HEK293T (cell line): ENCODE measurements at regions not wholly inside any gene's neighbourhood (a gene's known extent, or its start where the extent isn't known, plus 50 kb on each side); places are given as distances from the start of the nearest gene placed in this dataset.

Experiments used
- CTCF ChIA-PET: fragments of 350-600 bp; formaldehyde crosslinking; extraction: SDS; loops from one replicate; lab custom pipeline; 2021; ENCODE audit warnings: antibody characterized with exemption, inconsistent platforms; lab: Yijun Ruan, JAX
- POLR2A ChIA-PET: fragments of 350-600 bp; formaldehyde crosslinking; extraction: SDS; loops from one replicate; lab custom pipeline; 2020; ENCODE audit warnings: antibody characterized with exemption, inconsistent platforms; lab: Yijun Ruan, JAX
- DNase-seq: peaks from one replicate; pipeline ENCODE4 v3.0.0; 2012; ENCODE audit warnings: mixed read lengths; ENCODE audit errors: extremely low spot score
- ARNT ChIP-seq: fragments of 450-650 bp; IDR thresholded peaks from 2 replicates; pipeline ENCODE4 v1.6.1; 2017; ENCODE audit warnings: mild to moderate bottlenecking
- BHLHE40 ChIP-seq: fragments of 450-650 bp; IDR thresholded peaks from 2 replicates; pipeline ENCODE4 v1.6.1; 2016; ENCODE audit warnings: mild to moderate bottlenecking, moderate library complexity, borderline replicate concordance
- CTBP1 ChIP-seq: fragments of 450-650 bp; IDR thresholded peaks from 2 replicates; pipeline ENCODE4 v1.6.1; 2016; ENCODE audit warnings: borderline replicate concordance
- ELF4 ChIP-seq: fragments of 450-650 bp; IDR thresholded peaks from 2 replicates; pipeline ENCODE4 v1.6.1; 2017; ENCODE audit warnings: antibody characterized with exemption
- FOXA1 ChIP-seq: fragments of 450-650 bp; IDR thresholded peaks from 2 replicates; pipeline ENCODE4 v1.6.1; 2016; ENCODE audit warnings: mild to moderate bottlenecking
- FOXK2 ChIP-seq: fragments of 450-650 bp; IDR thresholded peaks from 2 replicates; pipeline ENCODE4 v1.6.1; 2016; ENCODE audit warnings: mild to moderate bottlenecking
- FOXM1 ChIP-seq: fragments of 450-650 bp; IDR thresholded peaks from 2 replicates; pipeline ENCODE4 v1.6.1; 2017; ENCODE audit warnings: mild to moderate bottlenecking, borderline replicate concordance
- HDGF ChIP-seq: fragments of 450-650 bp; IDR thresholded peaks from 2 replicates; pipeline ENCODE4 v1.6.1; 2017; ENCODE audit warnings: antibody characterized with exemption, borderline replicate concordance
- L3MBTL2 ChIP-seq: fragments of 450-650 bp; conservative IDR thresholded peaks from 2 replicates; pipeline ENCODE4 v1.6.1; 2016; ENCODE audit warnings: mild to moderate bottlenecking
- LEF1 ChIP-seq: fragments of 450-650 bp; IDR thresholded peaks from 2 replicates; pipeline ENCODE4 v1.6.1; 2017; ENCODE audit warnings: mild to moderate bottlenecking, borderline replicate concordance
- NFRKB ChIP-seq: fragments of 450-650 bp; IDR thresholded peaks from 2 replicates; pipeline ENCODE4 v1.6.1; 2016; ENCODE audit warnings: mild to moderate bottlenecking, moderate library complexity
- PKNOX1 ChIP-seq: fragments of 450-650 bp; IDR thresholded peaks from 2 replicates; pipeline ENCODE4 v1.6.1; 2016
- SP1 ChIP-seq: fragments of 450-650 bp; IDR thresholded peaks from 2 replicates; pipeline ENCODE4 v1.6.1; 2017
- SUZ12 ChIP-seq: fragments of 450-650 bp; IDR thresholded peaks from 2 replicates; pipeline ENCODE4 v1.6.1; 2016; ENCODE audit warnings: mild to moderate bottlenecking
- TARDBP ChIP-seq: fragments of 450-650 bp; IDR thresholded peaks from 2 replicates; pipeline ENCODE4 v1.6.1; 2016
- ZNF384 ChIP-seq: fragments of 450-650 bp; IDR thresholded peaks from 2 replicates; pipeline ENCODE4 v1.6.1; 2016

GRCh38 chr11:115874843-115875242 is 370.6 kb upstream of the CADM1 start:
- POLR2A ChIA-PET, result no interaction called here
- TF ChIP-seq NFRKB, result no peak
- no peak for TF ChIP-seq HDGF
- TF ChIP-seq FOXM1, result no peak
- CTCF ChIA-PET, result no interaction called here
- DNase-seq, result no peak

GRCh38 chr11:115873813-115874212 is 369.6 kb upstream of the CADM1 start:
- ChIA-PET POLR2A (no interaction called here), CTCF (no interaction called here)
- TF ChIP-seq HDGF (no peak), SUZ12 (no peak), L3MBTL2 (no peak), FOXM1 (no peak), FOXA1 (no peak), CTBP1 (no peak), SP1 (no peak)
- no peak for DNase-seq

GRCh38 chr11:115872416-115872815 is 368.2 kb upstream of the CADM1 start:
- ChIA-PET CTCF (no interaction called here), POLR2A (no interaction called here)
- TF ChIP-seq LEF1, result no peak
- no peak for TF ChIP-seq CTBP1
- TF ChIP-seq BHLHE40, result no peak
- TF ChIP-seq SUZ12, result no peak
- TF ChIP-seq PKNOX1, result no peak
- no peak for TF ChIP-seq FOXK2
- TF ChIP-seq SP1, result no peak
- no peak for TF ChIP-seq ARNT
- no peak for TF ChIP-seq NFRKB
- TF ChIP-seq HDGF, result no peak
- TF ChIP-seq L3MBTL2, result no peak
- TF ChIP-seq FOXA1, result no peak
- TF ChIP-seq ELF4, result no peak
- no peak for TF ChIP-seq TARDBP
- TF ChIP-seq ZNF384, result no peak
- TF ChIP-seq FOXM1, result no peak
- no peak for DNase-seq

- DNase-seq, result no peak
- TF ChIP-seq ELF4, result no peak
- TF ChIP-seq SUZ12, result no peak
- no peak for TF ChIP-seq BHLHE40
- TF ChIP-seq NFRKB, result no peak
- no peak for TF ChIP-seq ZNF384
- no peak for TF ChIP-seq L3MBTL2
- TF ChIP-seq ARNT, result no peak
- no peak for TF ChIP-seq PKNOX1
- TF ChIP-seq CTBP1, result no peak
- TF ChIP-seq HDGF, result no peak
- TF ChIP-seq FOXA1, result no peak
- no peak for TF ChIP-seq LEF1
- no peak for TF ChIP-seq SP1
- TF ChIP-seq TARDBP, result no peak
- TF ChIP-seq FOXK2, result no peak
- no peak for TF ChIP-seq FOXM1
- ChIA-PET POLR2A (no interaction called here), CTCF (interaction anchor here (0.8 kb wide), 1 partner anchor 720 kb away, joined by 3 read pairs; no protein-coding TSS in a partner anchor)
Observed at GRCh38 chr11:115871161-115871760, 367.0 kb upstream of the CADM1 start.

- TF ChIP-seq SUZ12 (no peak), ARNT (no peak), HDGF (no peak), LEF1 (no peak), ELF4 (no peak), NFRKB (no peak), PKNOX1 (no peak), FOXM1 (no peak), FOXK2 (no peak), ZNF384 (no peak), L3MBTL2 (no peak), BHLHE40 (no peak)
- ChIA-PET CTCF (no interaction called here), POLR2A (no interaction called here)
- peak; percentile 70 for DNase-seq
Observed at GRCh38 chr11:115869780-115870431, 365.7 kb upstream of the CADM1 start.

- ChIA-PET CTCF (interaction anchor here (0.6 kb wide), 1 partner anchor 422 kb away, joined by 4 read pairs; no protein-coding TSS in a partner anchor), POLR2A (no interaction called here)
- TF ChIP-seq FOXM1 (no peak), BHLHE40 (no peak), CTBP1 (no peak), TARDBP (no peak), SUZ12 (no peak), FOXA1 (no peak), ELF4 (no peak), L3MBTL2 (no peak), FOXK2 (no peak), ARNT (no peak), PKNOX1 (no peak), HDGF (no peak), SP1 (no peak)
- no peak for DNase-seq
Observed at GRCh38 chr11:115869131-115869530, 364.9 kb upstream of the CADM1 start.
